Gastroesophageal sphincter (tissue), 3 donors: ENCODE measurements at regions not wholly inside any gene's neighbourhood (a gene's known extent, or its start where the extent isn't known, plus 50 kb on each side); places are given as distances from the start of the nearest gene placed in this dataset.

ENCODE experiments used
- CTCF ChIP-seq, 4 experiments: fragments of 200-600 bp in 2 of 4; fragments of 450-650 bp in 2 of 4; sonication (generic) in 1 of 4; IDR thresholded peaks; one replicate each; pipeline ENCODE4 v1.5.1; 2017 to 2019; ENCODE audit warnings: antibody characterized with exemption in 4 of 4, mild to moderate bottlenecking in 2 of 4, moderate library complexity in 2 of 4
- POLR2A ChIP-seq, 2 donors: fragments of 450-650 bp; IDR thresholded peaks; one replicate each; pipeline ENCODE4 v1.6.1; 2017; ENCODE audit warnings: antibody characterized with exemption in 2 of 2, mild to moderate bottlenecking in 2 of 2, moderate library complexity in 1 of 2
- POLR2AphosphoS5 ChIP-seq: sonication (generic); formaldehyde crosslinking; IDR thresholded peaks from one replicate; pipeline ENCODE4 v1.6.1; 2017; ENCODE audit warnings: antibody characterized with exemption

- TF ChIP-seq CTCF (IDR thresholded peaks at IDR 0.05) = no peak
- no peak for TF ChIP-seq POLR2A (IDR thresholded peaks at IDR 0.05)
- TF ChIP-seq POLR2AphosphoS5 = no peak
Measured at GRCh38 chr9:78437296-78437695, 140.4 kb downstream of the PSAT1 start.
